ENCODE measurements at regions not wholly inside any gene's neighbourhood (a gene's known extent, or its start where the extent isn't known, plus 50 kb on each side); places are given as distances from the start of the nearest gene placed in this dataset.
A peak's percentile ranks its signal among the peaks of the same experiment; 100 is the strongest.

GRCh38 chr9:10910779-10911178 is 298.0 kb upstream of the PTPRD start:
- no peak for DNase-seq (ENCODE audit: low read depth, low spot score)
- Histone ChIP-seq H3K4me3 (ENCODE audit: insufficient read length, low read depth) (no peak overlapping the region), H3K9ac (ENCODE audit: insufficient read length, low read depth) (no peak overlapping the region), H3K9me3 (ENCODE audit: insufficient read depth, low read length) (peaks cover 46% of the 10 kb centered on the region), H3K27me3 (ENCODE audit: insufficient read depth, insufficient read length) (no peaks in the 10 kb centered on the region), H3K36me3 (ENCODE audit: insufficient read depth, insufficient read length, low read length) (no peaks in the 10 kb centered on the region), H3K4me1 (ENCODE audit: insufficient read depth, insufficient read length) (no peaks in the 10 kb centered on the region)
- TF ChIP-seq ZNF274 (IDR thresholded peaks at IDR 0.05; ENCODE audit: low read depth, low read length) (no peak), SUZ12 (IDR thresholded peaks at IDR 0.05; ENCODE audit: extremely low read depth, insufficient read depth, insufficient read length) (no peak), YY1 (IDR thresholded peaks at IDR 0.05; ENCODE audit: insufficient read depth, insufficient read length) (no peak)

- H3K9ac ChIP-seq (ENCODE audit: insufficient read length, low read depth), result no peak overlapping the region
- no peaks in the 10 kb centered on the region for H3K4me1 ChIP-seq (ENCODE audit: insufficient read depth, insufficient read length)
- no peaks in the 10 kb centered on the region for H3K36me3 ChIP-seq (ENCODE audit: insufficient read depth, insufficient read length, low read length)
- peaks cover 46% of the 10 kb centered on the region for H3K9me3 ChIP-seq (ENCODE audit: insufficient read depth, low read length)
- no peak for TF ChIP-seq SUZ12 (IDR thresholded peaks at IDR 0.05; ENCODE audit: extremely low read depth, insufficient read depth, insufficient read length)
- no peak for TF ChIP-seq ZNF274 (IDR thresholded peaks at IDR 0.05; ENCODE audit: low read depth, low read length)
- TF ChIP-seq YY1 (IDR thresholded peaks at IDR 0.05; ENCODE audit: insufficient read depth, insufficient read length), result no peak
- H3K27me3 ChIP-seq (ENCODE audit: insufficient read depth, insufficient read length), result no peaks in the 10 kb centered on the region
- no peak for DNase-seq (ENCODE audit: low read depth, low spot score)
- no peak overlapping the region for H3K4me3 ChIP-seq (ENCODE audit: insufficient read length, low read depth)
Observed at GRCh38 chr9:10911373-10911772, 298.6 kb upstream of the PTPRD start.

- H3K36me3 ChIP-seq (ENCODE audit: insufficient read depth, insufficient read length, low read length), result no peaks in the 10 kb centered on the region
Observed at GRCh38 chr9:10917001-10917400, 304.2 kb upstream of the PTPRD start.

GRCh38 chr9:10921671-10922070 is 308.9 kb upstream of the PTPRD start:
- no peaks in the 10 kb centered on the region for H3K36me3 ChIP-seq (ENCODE audit: insufficient read depth, insufficient read length, low read length)
- H3K4me1 ChIP-seq (ENCODE audit: insufficient read depth, insufficient read length), result no peaks in the 10 kb centered on the region
- H3K9me3 ChIP-seq (ENCODE audit: insufficient read depth, low read length), result no peaks in the 10 kb centered on the region
- TF ChIP-seq YY1 (IDR thresholded peaks at IDR 0.05; ENCODE audit: insufficient read depth, insufficient read length) (no peak), SUZ12 (IDR thresholded peaks at IDR 0.05; ENCODE audit: extremely low read depth, insufficient read depth, insufficient read length) (no peak), ZNF274 (IDR thresholded peaks at IDR 0.05; ENCODE audit: low read depth, low read length) (no peak)
- no peak overlapping the region for H3K4me3 ChIP-seq (ENCODE audit: insufficient read length, low read depth)
- DNase-seq (ENCODE audit: low read depth, low spot score), result peak; percentile 62
- no peak overlapping the region for H3K9ac ChIP-seq (ENCODE audit: insufficient read length, low read depth)
- no peaks in the 10 kb centered on the region for H3K27me3 ChIP-seq (ENCODE audit: insufficient read depth, insufficient read length)

More at GRCh38 chr9:10917001-10917400, 304.2 kb upstream of the PTPRD start:
- Histone ChIP-seq H3K4me3 (ENCODE audit: insufficient read length, low read depth) (no peak overlapping the region), H3K9ac (ENCODE audit: insufficient read length, low read depth) (no peak overlapping the region), H3K27me3 (ENCODE audit: insufficient read depth, insufficient read length) (no peaks in the 10 kb centered on the region), H3K4me1 (ENCODE audit: insufficient read depth, insufficient read length) (no peaks in the 10 kb centered on the region), H3K9me3 (ENCODE audit: insufficient read depth, low read length) (no peaks in the 10 kb centered on the region)
- DNase-seq (ENCODE audit: low read depth, low spot score), result no peak
- TF ChIP-seq YY1 (IDR thresholded peaks at IDR 0.05; ENCODE audit: insufficient read depth, insufficient read length) (no peak), ZNF274 (IDR thresholded peaks at IDR 0.05; ENCODE audit: low read depth, low read length) (no peak), SUZ12 (IDR thresholded peaks at IDR 0.05; ENCODE audit: extremely low read depth, insufficient read depth, insufficient read length) (no peak)

GRCh38 chr9:10925896-10926295 is 313.1 kb upstream of the PTPRD start:
- TF ChIP-seq SUZ12 (IDR thresholded peaks at IDR 0.05; ENCODE audit: extremely low read depth, insufficient read depth, insufficient read length) (no peak), YY1 (IDR thresholded peaks at IDR 0.05; ENCODE audit: insufficient read depth, insufficient read length) (no peak), ZNF274 (IDR thresholded peaks at IDR 0.05; ENCODE audit: low read depth, low read length) (no peak)
- DNase-seq (ENCODE audit: low read depth, low spot score), result no peak
- Histone ChIP-seq H3K4me3 (ENCODE audit: insufficient read length, low read depth) (no peak overlapping the region), H3K36me3 (ENCODE audit: insufficient read depth, insufficient read length, low read length) (no peaks in the 10 kb centered on the region), H3K4me1 (ENCODE audit: insufficient read depth, insufficient read length) (no peaks in the 10 kb centered on the region), H3K9me3 (ENCODE audit: insufficient read depth, low read length) (no peaks in the 10 kb centered on the region), H3K9ac (ENCODE audit: insufficient read length, low read depth) (no peak overlapping the region), H3K27me3 (ENCODE audit: insufficient read depth, insufficient read length) (no peaks in the 10 kb centered on the region)

- Histone ChIP-seq H3K36me3 (ENCODE audit: insufficient read depth, insufficient read length, low read length) (no peaks in the 10 kb centered on the region), H3K9ac (ENCODE audit: insufficient read length, low read depth) (no peak overlapping the region), H3K27me3 (ENCODE audit: insufficient read depth, insufficient read length) (no peaks in the 10 kb centered on the region), H3K9me3 (ENCODE audit: insufficient read depth, low read length) (no peaks in the 10 kb centered on the region), H3K4me1 (ENCODE audit: insufficient read depth, insufficient read length) (no peaks in the 10 kb centered on the region), H3K4me3 (ENCODE audit: insufficient read length, low read depth) (no peak overlapping the region)
- no peak for TF ChIP-seq ZNF274 (IDR thresholded peaks at IDR 0.05; ENCODE audit: low read depth, low read length)
- TF ChIP-seq SUZ12 (IDR thresholded peaks at IDR 0.05; ENCODE audit: extremely low read depth, insufficient read depth, insufficient read length), result no peak
- DNase-seq (ENCODE audit: low read depth, low spot score), result no peak
Observed at GRCh38 chr9:10928372-10928771, 315.6 kb upstream of the PTPRD start.

GRCh38 chr9:10930081-10930480 is 317.3 kb upstream of the PTPRD start:
- TF ChIP-seq ZNF274 (IDR thresholded peaks at IDR 0.05; ENCODE audit: low read depth, low read length) (no peak), SUZ12 (IDR thresholded peaks at IDR 0.05; ENCODE audit: extremely low read depth, insufficient read depth, insufficient read length) (no peak), YY1 (IDR thresholded peaks at IDR 0.05; ENCODE audit: insufficient read depth, insufficient read length) (no peak)
- Histone ChIP-seq H3K9me3 (ENCODE audit: insufficient read depth, low read length) (no peaks in the 10 kb centered on the region), H3K4me3 (ENCODE audit: insufficient read length, low read depth) (no peak overlapping the region), H3K36me3 (ENCODE audit: insufficient read depth, insufficient read length, low read length) (no peaks in the 10 kb centered on the region), H3K4me1 (ENCODE audit: insufficient read depth, insufficient read length) (no peaks in the 10 kb centered on the region), H3K9ac (ENCODE audit: insufficient read length, low read depth) (no peak overlapping the region), H3K27me3 (ENCODE audit: insufficient read depth, insufficient read length) (no peaks in the 10 kb centered on the region)
- DNase-seq (ENCODE audit: low read depth, low spot score), result no peak
